ENCODE measurements at regions not wholly inside any gene's neighbourhood (a gene's known extent, or its start where the extent isn't known, plus 50 kb on each side); places are given as distances from the start of the nearest gene placed in this dataset.

DNA sequence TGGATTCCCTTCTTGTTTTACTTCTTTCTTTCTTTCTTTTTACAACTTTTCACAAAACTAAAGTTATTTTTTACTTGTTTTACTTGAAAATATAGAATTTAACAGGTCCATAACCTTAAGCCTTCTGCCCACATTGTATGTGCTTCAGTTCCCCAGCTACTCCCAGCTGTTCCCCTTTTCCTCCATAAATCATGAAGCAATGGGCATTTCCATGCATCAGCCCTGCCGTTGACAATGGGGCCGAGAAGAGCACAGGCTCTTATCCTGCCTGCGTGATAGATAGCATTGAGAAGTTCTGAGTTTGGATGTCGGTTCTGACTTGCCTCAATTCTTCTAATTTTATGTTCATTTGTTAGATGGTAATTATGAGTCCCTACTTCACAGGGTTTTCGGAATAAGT lies 583.8 kb downstream of the CDH26 start:
- no peaks in the 10 kb centered on the region for H3K36me3 ChIP-seq
- H3K27ac ChIP-seq = no peak overlapping the region
- DNase-seq = no peak
- H3K27me3 ChIP-seq (ENCODE audit: insufficient read depth, low read depth, severe bottlenecking) = peaks cover 34% of the 10 kb centered on the region
- peaks cover 5% of the 10 kb centered on the region for H3K9me3 ChIP-seq (ENCODE audit: severe bottlenecking)
- TF ChIP-seq, protein P1, sequence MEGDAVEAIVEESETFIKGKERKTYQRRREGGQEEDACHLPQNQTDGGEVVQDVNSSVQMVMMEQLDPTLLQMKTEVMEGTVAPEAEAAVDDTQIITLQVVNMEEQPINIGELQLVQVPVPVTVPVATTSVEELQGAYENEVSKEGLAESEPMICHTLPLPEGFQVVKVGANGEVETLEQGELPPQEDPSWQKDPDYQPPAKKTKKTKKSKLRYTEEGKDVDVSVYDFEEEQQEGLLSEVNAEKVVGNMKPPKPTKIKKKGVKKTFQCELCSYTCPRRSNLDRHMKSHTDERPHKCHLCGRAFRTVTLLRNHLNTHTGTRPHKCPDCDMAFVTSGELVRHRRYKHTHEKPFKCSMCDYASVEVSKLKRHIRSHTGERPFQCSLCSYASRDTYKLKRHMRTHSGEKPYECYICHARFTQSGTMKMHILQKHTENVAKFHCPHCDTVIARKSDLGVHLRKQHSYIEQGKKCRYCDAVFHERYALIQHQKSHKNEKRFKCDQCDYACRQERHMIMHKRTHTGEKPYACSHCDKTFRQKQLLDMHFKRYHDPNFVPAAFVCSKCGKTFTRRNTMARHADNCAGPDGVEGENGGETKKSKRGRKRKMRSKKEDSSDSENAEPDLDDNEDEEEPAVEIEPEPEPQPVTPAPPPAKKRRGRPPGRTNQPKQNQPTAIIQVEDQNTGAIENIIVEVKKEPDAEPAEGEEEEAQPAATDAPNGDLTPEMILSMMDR (IDR thresholded peaks at IDR 0.05; ENCODE audit: low read depth, low read length) = no peak
- H3K4me3 ChIP-seq (ENCODE audit: low read depth, low read length) = no peak overlapping the region

DNA sequence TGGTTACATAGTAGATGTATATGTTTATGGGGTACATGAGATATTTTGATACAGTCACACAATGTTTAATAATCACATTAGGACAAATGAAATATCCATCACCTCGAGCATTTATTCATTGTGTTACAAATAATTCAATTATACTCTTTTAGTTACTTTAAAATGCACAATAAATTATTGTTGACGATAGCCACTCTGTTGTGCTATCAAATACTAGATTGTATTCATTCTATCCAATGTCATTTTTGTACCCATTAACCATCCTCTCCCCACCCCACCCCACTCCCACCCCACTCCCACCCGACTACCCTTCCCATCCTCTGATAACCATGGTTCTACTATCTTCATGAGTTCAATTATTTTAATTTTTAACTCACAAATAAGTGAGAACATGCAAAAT lies 585.4 kb downstream of the CDH26 start:
- Histone ChIP-seq H3K9me3 (ENCODE audit: severe bottlenecking) (peaks cover 5% of the 10 kb centered on the region), H3K27ac (no peak overlapping the region), H3K36me3 (no peaks in the 10 kb centered on the region), H3K4me3 (ENCODE audit: low read depth, low read length) (no peak overlapping the region), H3K27me3 (ENCODE audit: insufficient read depth, low read depth, severe bottlenecking) (peaks cover 34% of the 10 kb centered on the region)
- DNase-seq = no peak
- TF ChIP-seq, protein P1 (IDR thresholded peaks at IDR 0.05; ENCODE audit: low read depth, low read length) = no peak

DNA sequence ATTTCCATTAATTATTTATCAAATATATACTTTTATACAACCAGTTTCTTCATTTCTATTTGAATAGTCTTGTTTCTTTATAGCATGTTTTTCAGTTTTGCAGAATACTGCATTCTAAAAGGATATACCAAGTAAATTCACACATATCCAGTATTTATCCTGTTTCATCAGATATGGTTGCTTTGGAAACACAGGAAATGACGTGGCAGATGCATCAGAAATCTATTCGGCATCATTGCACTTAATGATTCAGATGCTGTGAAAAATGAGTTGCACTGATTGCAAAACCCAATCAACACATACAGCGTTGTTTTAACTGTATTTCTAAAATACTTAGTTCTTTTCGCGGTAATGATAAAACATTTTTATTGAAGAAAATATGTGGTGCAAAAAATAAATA lies 594.9 kb downstream of the CDH26 start:
- DNase-seq = no peak
- H3K4me3 ChIP-seq (ENCODE audit: low read depth, low read length) = no peak overlapping the region
- TF ChIP-seq, protein P1 (IDR thresholded peaks at IDR 0.05; ENCODE audit: low read depth, low read length) = no peak
- no peak overlapping the region for H3K27ac ChIP-seq
- peaks cover 33% of the 10 kb centered on the region for H3K27me3 ChIP-seq (ENCODE audit: insufficient read depth, low read depth, severe bottlenecking)
- H3K36me3 ChIP-seq = no peaks in the 10 kb centered on the region
- H3K9me3 ChIP-seq (ENCODE audit: severe bottlenecking) = no peaks in the 10 kb centered on the region

DNA sequence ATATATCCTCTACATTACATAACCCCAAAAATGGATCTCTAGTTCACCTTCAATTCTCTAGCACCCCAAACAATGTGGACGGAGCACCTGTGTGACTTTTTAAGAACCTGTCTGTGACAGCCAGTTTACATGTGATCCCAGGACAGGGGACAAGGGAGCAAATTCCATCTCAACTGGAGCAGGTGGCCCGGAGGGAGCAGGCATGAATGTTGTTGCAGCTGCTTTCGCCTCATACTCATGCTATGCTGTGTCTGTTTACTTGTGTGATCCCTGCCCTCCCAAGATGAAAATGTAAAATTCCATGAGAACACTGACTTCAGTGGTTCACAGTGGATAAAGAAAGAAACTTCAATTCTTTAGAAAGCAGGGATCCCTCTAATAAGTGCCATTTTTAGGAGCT lies 600.3 kb downstream of the CDH26 start:
- DNase-seq = no peak
- H3K27ac ChIP-seq = no peak overlapping the region
- H3K27me3 ChIP-seq (ENCODE audit: insufficient read depth, low read depth, severe bottlenecking) = peaks cover 26% of the 10 kb centered on the region
- TF ChIP-seq, protein P1 (IDR thresholded peaks at IDR 0.05; ENCODE audit: low read depth, low read length) = no peak
- H3K36me3 ChIP-seq = no peaks in the 10 kb centered on the region
- peaks cover 3% of the 10 kb centered on the region for H3K9me3 ChIP-seq (ENCODE audit: severe bottlenecking)
- no peak overlapping the region for H3K4me3 ChIP-seq (ENCODE audit: low read depth, low read length)

DNA sequence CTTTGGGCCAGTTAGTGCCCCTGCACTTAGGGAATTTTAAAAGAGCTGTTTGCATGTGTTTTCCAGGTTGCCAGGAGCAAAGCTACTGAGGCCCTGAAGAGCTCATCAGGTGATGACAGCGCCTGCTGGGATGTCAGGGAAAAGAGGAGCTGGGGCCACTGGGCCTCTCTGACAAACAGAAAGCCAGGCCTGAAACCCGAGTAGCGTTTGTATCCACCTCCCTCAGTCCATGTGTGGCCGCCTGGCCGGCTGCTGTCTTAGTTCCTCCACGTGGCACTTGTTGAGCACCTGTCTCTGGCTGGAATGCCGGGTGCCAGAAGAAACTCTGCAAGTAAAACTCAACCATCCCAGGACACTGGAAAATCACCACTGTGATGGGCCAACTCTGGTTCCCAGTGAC lies 601.2 kb downstream of the CDH26 start:
- no peak overlapping the region for H3K4me3 ChIP-seq (ENCODE audit: low read depth, low read length)
- H3K9me3 ChIP-seq (ENCODE audit: severe bottlenecking) = peaks cover 3% of the 10 kb centered on the region
- DNase-seq = no peak
- no peak overlapping the region for H3K27ac ChIP-seq
- H3K27me3 ChIP-seq (ENCODE audit: insufficient read depth, low read depth, severe bottlenecking) = peaks cover 17% of the 10 kb centered on the region
- TF ChIP-seq, protein P1 (IDR thresholded peaks at IDR 0.05; ENCODE audit: low read depth, low read length) = no peak
- no peaks in the 10 kb centered on the region for H3K36me3 ChIP-seq

DNA sequence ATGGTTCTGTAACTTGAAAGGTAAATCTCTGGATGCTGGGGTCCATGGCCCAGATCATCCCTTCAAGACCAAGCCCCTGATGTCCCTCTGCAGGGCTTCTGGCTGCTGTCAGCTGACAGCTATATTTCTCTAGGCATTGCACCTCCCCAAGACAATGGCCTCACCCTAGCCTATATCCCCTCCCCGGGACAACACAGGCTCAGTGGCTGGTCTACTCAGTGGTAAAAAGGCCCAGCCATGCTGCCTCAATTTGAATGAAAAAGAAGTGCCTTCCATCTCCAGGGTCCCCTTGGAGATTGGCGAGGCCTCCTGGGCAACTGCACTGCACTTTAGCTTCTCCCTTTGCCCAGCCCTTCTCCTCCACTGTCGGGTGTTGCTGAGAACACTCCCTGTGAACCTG lies 602.8 kb downstream of the CDH26 start:
- DNase-seq = no peak
- Histone ChIP-seq H3K4me3 (ENCODE audit: low read depth, low read length) (no peak overlapping the region), H3K9me3 (ENCODE audit: severe bottlenecking) (peaks cover 3% of the 10 kb centered on the region), H3K27ac (no peak overlapping the region), H3K27me3 (ENCODE audit: insufficient read depth, low read depth, severe bottlenecking) (peaks cover 6% of the 10 kb centered on the region), H3K36me3 (no peaks in the 10 kb centered on the region)
- TF ChIP-seq, protein P1 (IDR thresholded peaks at IDR 0.05; ENCODE audit: low read depth, low read length) = no peak

All from WERI-Rb-1 (cell line).